GM12874 (cell line): ENCODE measurements at regions not wholly inside any gene's neighbourhood (a gene's known extent, or its start where the extent isn't known, plus 50 kb on each side); places are given as distances from the start of the nearest gene placed in this dataset.

Experiments
- CTCF ChIP-seq: IDR thresholded peaks from 2 replicates; pipeline ENCODE4 v1.5.1; 2011; ENCODE audit warnings: low read depth, mild to moderate bottlenecking, control low read depth, low read length, moderate library complexity; ENCODE audit not compliant: insufficient read depth

- TF ChIP-seq CTCF, result no peak
Measured at GRCh38 chr4:171516694-171517093, 296.5 kb upstream of the GALNTL6 start.

- TF ChIP-seq CTCF, result no peak
Measured at GRCh38 chr4:171484681-171485080, 328.5 kb upstream of the GALNTL6 start.

- TF ChIP-seq CTCF, result no peak
Measured at GRCh38 chr4:171478181-171478580, 335.0 kb upstream of the GALNTL6 start.

GRCh38 chr4:171473155-171473554 is 340.0 kb upstream of the GALNTL6 start:
- no peak for TF ChIP-seq CTCF

GRCh38 chr4:171472230-171472629 is 341.0 kb upstream of the GALNTL6 start:
- no peak for TF ChIP-seq CTCF

GRCh38 chr4:171464499-171464898 is 348.7 kb upstream of the GALNTL6 start:
- TF ChIP-seq CTCF, result no peak

- TF ChIP-seq CTCF, result no peak
Measured at GRCh38 chr4:171461191-171461590, 352.0 kb upstream of the GALNTL6 start.

GRCh38 chr4:171448919-171449481 is 364.2 kb upstream of the GALNTL6 start:
- no peak for TF ChIP-seq CTCF
